DMS153 treated with DMSO at 0.1 percent for 48 hours (cell line): ENCODE measurements at regions not wholly inside any gene's neighbourhood (a gene's known extent, or its start where the extent isn't known, plus 50 kb on each side); places are given as distances from the start of the nearest gene placed in this dataset.

Experiments used
- DNase-seq: peaks from one replicate; lab custom pipeline; 2025; ENCODE audit not compliant: unreplicated experiment; lab: John Stamatoyannopoulos, UW

- no peak for DNase-seq
Measured at GRCh38 chr14:97180304-97181200, 383.4 kb downstream of the VRK1 start.

DNA sequence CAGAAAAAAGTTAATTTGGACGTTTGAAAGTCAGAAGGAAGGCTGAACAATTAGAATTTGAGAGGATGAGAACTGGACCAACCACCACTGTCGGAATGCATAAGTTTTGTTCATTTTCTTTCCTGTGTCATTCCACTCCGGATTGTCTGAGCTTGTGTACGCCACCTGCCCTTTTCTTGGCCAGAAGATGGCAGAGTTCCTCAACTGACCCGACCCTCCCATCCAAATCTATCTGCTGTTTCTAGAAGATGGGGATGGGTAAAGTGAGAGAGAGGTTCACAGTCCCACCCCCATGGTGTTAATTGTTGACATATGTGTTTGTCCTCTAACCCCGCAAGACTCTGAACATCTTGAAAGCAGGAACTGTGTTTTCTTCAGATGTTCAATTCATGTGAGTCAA lies 388.0 kb downstream of the VRK1 start:
- no peak for DNase-seq

DNA sequence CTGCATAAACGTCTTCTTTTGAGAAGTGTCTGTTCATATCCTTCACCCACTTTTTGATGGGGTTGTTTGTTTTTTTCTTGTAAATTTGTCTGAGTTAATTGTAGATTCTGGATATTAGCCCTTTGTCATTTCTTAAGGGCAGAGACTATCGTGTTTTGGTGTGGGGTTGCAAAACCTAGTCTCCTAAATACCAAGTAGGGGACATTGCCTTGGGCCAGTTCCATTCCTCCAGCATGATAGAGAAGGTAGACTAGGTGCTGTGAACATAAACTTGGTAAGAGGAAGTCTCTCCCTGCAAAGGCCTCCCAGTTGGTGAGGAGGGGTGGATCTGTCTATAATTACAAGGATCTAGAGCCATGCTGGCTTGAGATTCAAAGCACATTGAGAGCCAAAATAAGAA lies 390.7 kb downstream of the VRK1 start:
- no peak for DNase-seq

GRCh38 chr14:97196336-97196735 lies 399.2 kb downstream of the VRK1 start:
- DNase-seq, result no peak

- no peak for DNase-seq
Measured at GRCh38 chr14:97198813-97199212, 401.6 kb downstream of the VRK1 start.

GRCh38 chr14:97200245-97200644 lies 403.1 kb downstream of the VRK1 start:
- no peak for DNase-seq

DNA sequence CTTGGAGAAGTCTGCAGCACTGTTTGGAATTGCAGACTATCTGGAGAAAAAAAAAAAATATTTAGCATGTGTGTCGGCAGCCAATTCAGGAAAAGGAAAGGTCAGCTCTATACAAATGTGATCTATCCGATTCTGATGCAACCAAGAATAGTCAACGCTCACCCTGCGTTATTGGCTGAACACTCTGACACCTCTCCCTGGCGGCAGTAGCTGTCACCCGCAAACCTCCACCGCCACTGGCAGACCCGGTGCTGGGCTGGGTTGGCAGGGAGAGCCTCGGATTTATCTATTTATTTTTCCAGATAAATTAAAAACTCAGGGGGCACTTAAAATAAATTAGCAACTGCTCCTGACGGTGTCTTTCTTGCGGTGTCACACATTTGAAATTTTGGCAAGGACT lies 409.7 kb downstream of the VRK1 start:
- no peak for DNase-seq

DNA sequence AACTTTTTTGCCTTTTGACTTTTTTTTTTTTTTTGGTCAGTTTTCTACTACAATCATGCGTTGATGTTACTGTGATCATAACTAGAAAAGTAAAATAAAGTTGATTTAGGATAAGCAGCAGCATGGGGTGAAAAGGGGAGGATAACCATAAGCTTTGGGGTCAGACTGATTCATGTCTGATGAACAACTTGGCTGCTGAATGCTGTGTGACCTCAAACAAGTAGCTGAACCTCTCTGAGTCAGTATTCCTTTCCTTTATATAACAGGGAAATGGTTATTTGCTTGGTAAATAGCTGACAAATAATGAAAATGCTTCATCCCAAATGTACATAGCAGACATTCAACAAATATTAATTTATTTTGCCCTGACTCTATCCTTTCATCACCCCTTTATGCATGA lies 413.0 kb downstream of the VRK1 start:
- no peak for DNase-seq

GRCh38 chr14:97212399-97212798 lies 415.2 kb downstream of the VRK1 start:
- no peak for DNase-seq

DNA sequence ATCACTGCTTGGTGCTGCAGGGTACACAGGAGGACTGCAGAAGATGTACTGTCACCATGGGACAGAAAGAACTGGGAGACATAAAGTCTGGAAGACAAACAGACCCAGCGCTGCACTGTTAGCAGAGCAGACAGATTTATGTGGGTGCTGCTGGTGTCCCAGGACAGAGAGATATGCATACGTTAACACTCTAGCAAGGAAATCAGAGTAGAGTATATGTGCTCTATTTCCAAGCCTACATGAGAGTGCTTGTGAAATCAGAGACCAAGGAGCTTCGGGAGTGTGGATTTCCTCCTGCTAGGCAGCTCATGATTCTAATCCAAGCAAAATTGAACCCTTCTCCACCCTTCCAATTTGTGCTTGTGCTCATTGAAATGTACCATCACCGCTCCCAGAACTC lies 416.5 kb downstream of the VRK1 start:
- DNase-seq, result no peak

GRCh38 chr14:97215263-97215969 lies 418.2 kb downstream of the VRK1 start:
- no peak for DNase-seq

- DNase-seq, result no peak
Measured at GRCh38 chr14:97217111-97217885, 420.1 kb downstream of the VRK1 start.

DNA sequence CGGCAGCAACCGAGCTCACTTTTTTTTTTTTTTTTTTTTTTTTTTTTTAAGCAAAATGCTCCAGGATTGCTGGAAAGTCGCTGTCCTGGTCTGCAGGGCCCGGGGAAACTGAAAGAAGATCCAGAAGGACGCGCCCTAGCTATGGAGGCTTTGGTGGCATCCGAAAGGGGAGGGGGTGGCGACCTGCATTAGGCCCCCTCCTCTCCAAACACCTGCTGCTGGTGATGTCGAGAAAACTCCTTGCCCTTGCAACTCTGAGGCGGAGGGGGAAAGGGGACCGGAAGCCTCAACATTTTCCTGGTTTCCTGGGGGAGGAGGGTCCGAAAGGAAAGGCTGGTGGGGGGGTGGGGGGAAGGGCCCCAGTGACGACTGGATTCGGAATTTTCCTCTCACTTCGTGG lies 421.1 kb downstream of the VRK1 start:
- no peak for DNase-seq

DNA sequence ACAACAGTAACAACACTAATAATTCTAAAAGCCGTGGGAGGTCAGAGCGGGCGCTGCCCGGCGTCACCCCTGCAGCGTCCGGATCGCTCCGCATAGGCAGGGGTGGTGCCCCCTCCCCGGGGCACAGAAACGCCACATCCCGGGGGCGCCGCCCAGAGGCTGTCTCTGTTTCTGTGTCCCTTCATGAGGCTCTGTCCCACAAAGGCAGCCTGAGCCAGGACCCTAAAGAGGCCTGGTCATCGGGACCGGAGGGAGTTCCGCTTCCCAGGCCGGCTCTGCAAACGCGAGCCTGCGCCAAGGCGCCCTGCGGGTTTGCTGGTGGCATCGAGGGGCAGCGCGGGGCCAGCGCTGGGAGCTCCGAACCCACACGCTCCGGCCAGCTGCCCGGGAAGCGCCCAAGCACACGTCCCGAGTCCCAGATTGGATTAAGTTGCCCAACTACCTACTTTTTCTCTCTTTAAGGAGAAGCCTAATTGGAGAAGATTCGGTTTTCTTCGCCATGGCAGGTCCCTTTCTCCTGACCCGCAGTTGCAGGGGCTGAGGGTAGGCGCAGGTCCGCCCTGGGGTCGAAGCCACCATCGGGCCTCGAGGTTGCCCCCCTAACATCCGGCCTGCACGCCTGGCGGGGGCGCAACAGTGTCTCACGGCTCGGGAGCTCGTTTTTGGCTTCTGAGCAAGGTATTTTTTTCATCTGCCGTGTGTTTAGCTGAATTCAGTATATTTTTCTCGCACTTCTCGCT lies 421.7 kb downstream of the VRK1 start:
- DNase-seq, result no peak

DNA sequence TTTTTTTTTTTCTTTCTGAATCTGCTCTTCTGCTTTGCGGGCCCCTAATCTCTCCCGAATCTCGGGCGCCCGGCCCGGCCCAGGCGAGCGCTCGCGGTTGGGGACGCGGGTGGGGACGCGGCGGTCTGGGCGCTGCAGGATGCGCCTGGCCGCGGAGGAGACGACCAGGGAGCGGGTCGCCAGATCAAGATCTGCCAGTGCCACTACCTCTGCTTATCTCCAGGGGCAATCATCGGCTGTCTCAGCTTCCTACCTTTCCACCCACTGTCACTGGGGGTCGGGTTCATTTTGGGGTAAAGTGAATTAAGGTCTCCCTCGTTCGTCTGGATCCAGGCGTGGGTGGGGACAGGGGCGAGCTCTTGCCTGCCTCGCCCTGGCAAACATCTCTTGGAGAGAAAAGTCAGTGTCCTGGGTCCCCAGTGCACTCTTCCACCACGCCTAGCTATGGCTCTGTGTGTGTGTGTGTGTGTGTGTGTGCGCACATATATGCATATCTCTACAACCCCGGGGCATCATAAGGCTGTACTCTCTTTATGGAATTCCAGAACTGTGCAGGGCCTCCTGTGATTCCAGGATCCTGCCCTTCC lies 422.3 kb downstream of the VRK1 start:
- DNase-seq, result no peak

- DNase-seq, result no peak
Measured at GRCh38 chr14:97221572-97222285, 424.5 kb downstream of the VRK1 start.

DNA sequence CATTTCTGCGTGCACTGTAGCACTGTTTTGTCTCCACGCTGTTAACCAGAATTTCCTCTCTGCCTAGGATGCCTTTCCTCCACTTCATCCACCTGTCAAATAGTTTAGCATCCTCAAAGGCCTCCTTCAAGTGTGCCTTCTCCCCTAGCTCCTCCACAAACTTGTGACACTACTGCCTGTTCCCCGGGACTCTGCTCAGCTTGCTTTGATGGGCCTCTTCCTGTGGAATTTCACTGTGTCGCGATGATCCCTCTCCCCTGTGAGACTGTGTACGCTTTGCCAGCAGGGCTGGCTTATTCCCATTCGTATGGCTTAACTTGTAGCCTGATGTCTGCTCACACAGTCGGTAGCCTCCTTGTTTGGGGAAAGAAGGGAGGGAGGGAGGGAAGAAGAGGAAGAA lies 426.8 kb downstream of the VRK1 start:
- no peak for DNase-seq

DNA sequence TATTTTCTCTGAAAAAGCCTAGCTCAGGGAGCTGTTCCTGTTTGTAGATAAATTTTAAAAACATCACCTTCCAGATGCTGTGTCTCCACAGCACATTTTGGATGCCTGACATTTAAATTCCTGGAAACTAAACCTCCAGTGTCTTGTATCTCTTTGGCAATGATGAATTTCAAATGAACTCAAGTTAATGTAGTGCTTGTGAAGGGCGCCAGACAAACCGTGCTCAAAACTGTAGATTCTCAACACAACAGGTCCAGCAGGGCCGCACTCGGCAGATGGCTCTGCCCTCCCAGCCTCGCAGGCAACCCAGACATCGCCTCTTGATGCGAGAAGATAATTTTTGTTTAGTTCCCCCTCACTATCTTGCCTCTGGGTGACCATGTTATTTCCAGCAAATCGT lies 432.9 kb downstream of the VRK1 start:
- no peak for DNase-seq

DNA sequence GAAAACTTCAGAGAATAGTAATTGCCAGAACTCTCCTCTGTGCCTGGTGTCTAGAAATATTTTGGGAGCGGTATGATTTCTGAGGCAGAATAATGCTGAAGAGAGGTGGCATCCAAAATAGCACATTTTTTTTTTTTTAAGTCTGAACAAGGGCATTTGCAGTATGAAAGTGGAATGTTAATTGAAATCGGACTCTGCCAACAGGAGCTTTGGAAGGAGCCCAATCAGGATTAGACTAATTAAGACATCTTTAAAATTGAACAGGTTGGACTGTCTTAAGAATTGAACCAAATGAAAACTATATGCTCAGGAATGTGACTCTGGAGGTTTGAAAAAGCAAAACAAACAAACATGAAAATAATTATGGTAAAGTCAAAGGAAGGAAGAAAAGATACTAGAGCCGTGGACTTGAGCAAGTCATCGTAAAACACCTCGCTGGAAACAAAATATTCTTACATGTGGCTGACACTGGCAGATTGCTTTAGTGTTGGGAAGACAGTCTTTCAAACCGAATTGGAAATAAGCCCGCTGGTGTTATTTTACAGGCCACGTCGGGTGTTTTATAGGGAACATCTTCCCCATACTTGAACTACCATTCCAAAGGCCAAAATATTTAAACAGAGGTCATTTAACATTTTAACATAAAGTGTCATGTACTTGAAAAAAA lies 436.3 kb downstream of the VRK1 start:
- no peak for DNase-seq
